H1 (cell line): ENCODE measurements at regions not wholly inside any gene's neighbourhood (a gene's known extent, or its start where the extent isn't known, plus 50 kb on each side); places are given as distances from the start of the nearest gene placed in this dataset.

Source experiments
- BRCA1 ChIP-seq: IDR thresholded peaks from 2 replicates; pipeline ENCODE4 v1.6.1; 2012; ENCODE audit warnings: low read depth, low read length, improper control_type of control experiment
- CEBPB ChIP-seq: IDR thresholded peaks from 2 replicates; pipeline ENCODE4 v1.6.1; 2012; ENCODE audit warnings: low read depth, low read length
- CHD1 ChIP-seq: IDR thresholded peaks from 2 replicates; pipeline ENCODE4 v1.6.1; 2012; ENCODE audit warnings: low read depth, low read length, improper control_type of control experiment
- CREB1 ChIP-seq: IDR thresholded peaks from 2 replicates; pipeline ENCODE4 v1.6.1; 2012; ENCODE audit warnings: inconsistent platforms
- EGR1 ChIP-seq: IDR thresholded peaks from 2 replicates; pipeline ENCODE4 v1.6.1; 2011; ENCODE audit warnings: low read depth, low read length, borderline replicate concordance
- HDAC2 ChIP-seq, 2 experiments: fragments of 300-600 bp in 1 of 2; sonication (generic) in 1 of 2; IDR thresholded peaks; 2 replicates each; pipeline ENCODE4 v1.6.1; 2011 to 2012; ENCODE audit warnings: low read depth in 2 of 2, low read length in 2 of 2, mild to moderate bottlenecking in 2 of 2, moderate library complexity in 2 of 2, borderline replicate concordance in 1 of 2, inconsistent platforms in 1 of 2
- HDAC6 ChIP-seq: IDR thresholded peaks from one replicate; pipeline ENCODE4 v1.7.1; 2012; ENCODE audit warnings: low read depth, mild to moderate bottlenecking, inconsistent platforms, low read length, moderate library complexity
- JUND ChIP-seq: IDR thresholded peaks from 2 replicates; pipeline ENCODE4 v1.6.1; 2011; ENCODE audit warnings: mild to moderate bottlenecking, improper control_type of control experiment, low read length
- KDM1A ChIP-seq: fragments of 200-600, 300-600 bp; sonication (generic); IDR thresholded peaks from 2 replicates; pipeline ENCODE4 v1.7.1; 2016; ENCODE audit warnings: mild to moderate bottlenecking, low read length, borderline replicate concordance
- KDM5A ChIP-seq: fragments of 200-600 bp; IDR thresholded peaks from 2 replicates; pipeline ENCODE4 v1.7.1; 2012; ENCODE audit warnings: mild to moderate bottlenecking, low read length, inconsistent platforms, mixed read lengths
- MAFK ChIP-seq: IDR thresholded peaks from 2 replicates; pipeline ENCODE4 v1.6.1; 2012; ENCODE audit warnings: low read depth, mild to moderate bottlenecking, improper control_type of control experiment, low read length
- MAX ChIP-seq: IDR thresholded peaks from 2 replicates; pipeline ENCODE4 v1.6.1; 2012; ENCODE audit warnings: inconsistent platforms
- PHF8 ChIP-seq: fragments of 200-600 bp; sonication (generic); conservative IDR thresholded peaks from 2 replicates; pipeline ENCODE4 v1.7.1; 2012; ENCODE audit warnings: low read depth, mild to moderate bottlenecking, inconsistent platforms, low read length, moderate library complexity
- POLR2A ChIP-seq, 2 experiments: IDR thresholded peaks; 1 replicate in 1 of 2; 2 replicates in 1 of 2; pipeline ENCODE4 v1.6.1; 2011; ENCODE audit warnings: low read depth in 2 of 2, low read length in 2 of 2, mild to moderate bottlenecking in 2 of 2; ENCODE audit errors: control extremely low read depth in 1 of 2
- SAP30 ChIP-seq: fragments of 300-600 bp; sonication (generic); IDR thresholded peaks from 2 replicates; pipeline ENCODE4 v1.7.1; 2012; ENCODE audit warnings: low read length, moderate library complexity, mild to moderate bottlenecking, inconsistent platforms; ENCODE audit not compliant: insufficient read depth, insufficient replicate concordance
- SIX5 ChIP-seq: IDR thresholded peaks from 2 replicates; pipeline ENCODE4 v1.6.1; 2011; ENCODE audit warnings: mild to moderate bottlenecking, low read depth, low read length
- SP2 ChIP-seq: IDR thresholded peaks from 2 replicates; pipeline ENCODE4 v1.6.1; 2012; ENCODE audit warnings: mild to moderate bottlenecking, low read length, inconsistent platforms
- SP4 ChIP-seq: IDR thresholded peaks from 2 replicates; pipeline ENCODE4 v1.6.1; 2012; ENCODE audit warnings: low read length, inconsistent platforms
- SRF ChIP-seq: IDR thresholded peaks from 2 replicates; pipeline ENCODE4 v1.6.1; 2011; ENCODE audit warnings: mild to moderate bottlenecking, low read depth, low read length, moderate library complexity
- TBP ChIP-seq: IDR thresholded peaks from 2 replicates; pipeline ENCODE4 v1.6.1; 2011; ENCODE audit warnings: low read depth, low read length, improper control_type of control experiment
- YY1 ChIP-seq: IDR thresholded peaks from 2 replicates; pipeline ENCODE4 v1.6.1; 2011; ENCODE audit warnings: low read depth, mild to moderate bottlenecking, low read length
- ZNF274 ChIP-seq: IDR thresholded peaks from 2 replicates; pipeline ENCODE4 v1.7.0; 2012; ENCODE audit warnings: low read length, borderline replicate concordance; ENCODE audit errors: extremely low read depth
- TF ChIP-seq, protein P1 (sequence below): IDR thresholded peaks from 2 replicates; pipeline ENCODE4 v1.6.1; 2011; ENCODE audit warnings: low read length, improper control_type of control experiment
- TF ChIP-seq, protein P2 (sequence below), 3 experiments: IDR thresholded peaks; 1 replicate in 2 of 3; 2 replicates in 1 of 3; pipeline versions ENCODE4 v1.5.1 to v1.6.1; 2011; ENCODE audit warnings: low read length in 3 of 3, mild to moderate bottlenecking in 3 of 3, inconsistent platforms in 2 of 3, low read depth in 1 of 3, moderate library complexity in 1 of 3; ENCODE audit not compliant: insufficient read depth in 1 of 3; ENCODE audit errors: control extremely low read depth in 1 of 3

DNA sequence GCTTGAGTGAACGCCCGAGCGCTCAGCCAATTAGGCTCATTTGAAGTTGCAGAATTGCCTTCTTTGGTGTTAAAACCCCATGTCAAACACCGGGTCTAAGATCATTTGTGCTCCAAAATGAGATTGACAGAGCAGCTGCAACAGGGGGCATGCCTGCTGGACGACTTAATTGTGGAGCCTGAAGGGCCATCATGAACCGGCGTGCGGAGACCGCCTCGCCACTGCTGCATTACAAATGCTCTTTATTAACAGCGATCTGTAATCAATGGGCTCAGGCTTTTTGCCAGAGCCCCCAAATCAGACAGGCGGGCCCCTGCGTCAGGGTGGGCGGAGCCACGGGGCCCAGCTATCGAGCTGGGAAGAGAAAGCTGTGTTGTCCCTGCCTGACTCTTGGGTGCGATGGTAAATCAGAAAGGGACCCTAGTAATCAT lies 183.2 kb downstream of the SIM1 start (continued):
- TF ChIP-seq CHD1: no peak
- no peak for TF ChIP-seq CEBPB
- no peak for TF ChIP-seq PHF8
- no peak for TF ChIP-seq HDAC6
- no peak for TF ChIP-seq MAFK
- TF ChIP-seq MAX: 0 out of 2 replicates have a peak, but pooled peaks have one; percentile 16
- TF ChIP-seq, protein P1, sequence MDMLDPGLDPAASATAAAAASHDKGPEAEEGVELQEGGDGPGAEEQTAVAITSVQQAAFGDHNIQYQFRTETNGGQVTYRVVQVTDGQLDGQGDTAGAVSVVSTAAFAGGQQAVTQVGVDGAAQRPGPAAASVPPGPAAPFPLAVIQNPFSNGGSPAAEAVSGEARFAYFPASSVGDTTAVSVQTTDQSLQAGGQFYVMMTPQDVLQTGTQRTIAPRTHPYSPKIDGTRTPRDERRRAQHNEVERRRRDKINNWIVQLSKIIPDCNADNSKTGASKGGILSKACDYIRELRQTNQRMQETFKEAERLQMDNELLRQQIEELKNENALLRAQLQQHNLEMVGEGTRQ: no peak
- TF ChIP-seq SRF: peak; percentile 95
- TF ChIP-seq SIX5: no peak
- no peak for TF ChIP-seq KDM1A
- TF ChIP-seq POLR2A (IDR thresholded peaks at IDR 0.05; ENCODE audit: control extremely low read depth in 1 of 2, low read depth in 2 of 2, low read length in 2 of 2): 0 out of 3 replicates have a peak, but pooled peaks of 1 of the 2 experiments have one; percentile 39
- TF ChIP-seq EGR1: no peak
- TF ChIP-seq JUND: no peak
- TF ChIP-seq SP4: no peak
- TF ChIP-seq KDM5A: no peak
- TF ChIP-seq TBP: peak; percentile 23; the same call in 1 of the 2 replicates
- TF ChIP-seq CREB1: no peak
- TF ChIP-seq SAP30: no peak
- TF ChIP-seq SP2: no peak
- no peak for TF ChIP-seq BRCA1
- TF ChIP-seq ZNF274: no peak
- TF ChIP-seq, protein P2, sequence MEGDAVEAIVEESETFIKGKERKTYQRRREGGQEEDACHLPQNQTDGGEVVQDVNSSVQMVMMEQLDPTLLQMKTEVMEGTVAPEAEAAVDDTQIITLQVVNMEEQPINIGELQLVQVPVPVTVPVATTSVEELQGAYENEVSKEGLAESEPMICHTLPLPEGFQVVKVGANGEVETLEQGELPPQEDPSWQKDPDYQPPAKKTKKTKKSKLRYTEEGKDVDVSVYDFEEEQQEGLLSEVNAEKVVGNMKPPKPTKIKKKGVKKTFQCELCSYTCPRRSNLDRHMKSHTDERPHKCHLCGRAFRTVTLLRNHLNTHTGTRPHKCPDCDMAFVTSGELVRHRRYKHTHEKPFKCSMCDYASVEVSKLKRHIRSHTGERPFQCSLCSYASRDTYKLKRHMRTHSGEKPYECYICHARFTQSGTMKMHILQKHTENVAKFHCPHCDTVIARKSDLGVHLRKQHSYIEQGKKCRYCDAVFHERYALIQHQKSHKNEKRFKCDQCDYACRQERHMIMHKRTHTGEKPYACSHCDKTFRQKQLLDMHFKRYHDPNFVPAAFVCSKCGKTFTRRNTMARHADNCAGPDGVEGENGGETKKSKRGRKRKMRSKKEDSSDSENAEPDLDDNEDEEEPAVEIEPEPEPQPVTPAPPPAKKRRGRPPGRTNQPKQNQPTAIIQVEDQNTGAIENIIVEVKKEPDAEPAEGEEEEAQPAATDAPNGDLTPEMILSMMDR (IDR thresholded peaks at IDR 0.05; ENCODE audit: control extremely low read depth in 1 of 3, insufficient read depth in 1 of 3, low read depth in 1 of 3, low read length in 3 of 3): no peak
- no peak for TF ChIP-seq HDAC2 (IDR thresholded peaks at IDR 0.05; ENCODE audit: borderline replicate concordance in 1 of 2, low read depth in 2 of 2, low read length in 2 of 2)
- no peak for TF ChIP-seq YY1
